ENCODE measurements at regions not wholly inside any gene's neighbourhood (a gene's known extent, or its start where the extent isn't known, plus 50 kb on each side); places are given as distances from the start of the nearest gene placed in this dataset.

DNA sequence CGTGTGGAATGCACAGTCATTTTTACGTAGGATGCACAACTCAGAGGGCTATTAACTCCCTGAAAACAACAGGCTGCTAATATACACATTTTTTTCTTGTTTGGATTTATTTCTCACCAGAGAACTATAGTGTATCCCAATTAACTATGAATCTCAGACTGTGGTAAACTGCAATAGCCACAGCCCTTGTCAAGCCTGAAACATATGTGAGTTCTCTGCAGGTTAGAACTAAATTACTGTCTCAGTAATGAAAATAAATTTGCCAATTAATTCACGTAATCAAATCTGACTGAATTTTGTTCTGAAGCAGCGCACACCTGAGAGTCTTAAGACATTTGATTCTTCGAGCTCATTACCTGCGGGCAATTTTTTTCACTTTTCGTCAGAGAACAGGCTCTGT lies 318.6 kb downstream of the PMP22 start:
- Mint-ChIP-seq H3K4me3 (no peak overlapping the region), H3K27ac (no peak overlapping the region), H3K36me3 (ENCODE audit: low read depth) (no peaks in the 10 kb centered on the region), H3K9me3 (no peaks in the 10 kb centered on the region), H3K27me3 (ENCODE audit: insufficient read depth) (no peaks in the 10 kb centered on the region), H3K4me1 (no peaks in the 10 kb centered on the region)
- no peak for DNase-seq
- TF ChIP-seq, protein P1, sequence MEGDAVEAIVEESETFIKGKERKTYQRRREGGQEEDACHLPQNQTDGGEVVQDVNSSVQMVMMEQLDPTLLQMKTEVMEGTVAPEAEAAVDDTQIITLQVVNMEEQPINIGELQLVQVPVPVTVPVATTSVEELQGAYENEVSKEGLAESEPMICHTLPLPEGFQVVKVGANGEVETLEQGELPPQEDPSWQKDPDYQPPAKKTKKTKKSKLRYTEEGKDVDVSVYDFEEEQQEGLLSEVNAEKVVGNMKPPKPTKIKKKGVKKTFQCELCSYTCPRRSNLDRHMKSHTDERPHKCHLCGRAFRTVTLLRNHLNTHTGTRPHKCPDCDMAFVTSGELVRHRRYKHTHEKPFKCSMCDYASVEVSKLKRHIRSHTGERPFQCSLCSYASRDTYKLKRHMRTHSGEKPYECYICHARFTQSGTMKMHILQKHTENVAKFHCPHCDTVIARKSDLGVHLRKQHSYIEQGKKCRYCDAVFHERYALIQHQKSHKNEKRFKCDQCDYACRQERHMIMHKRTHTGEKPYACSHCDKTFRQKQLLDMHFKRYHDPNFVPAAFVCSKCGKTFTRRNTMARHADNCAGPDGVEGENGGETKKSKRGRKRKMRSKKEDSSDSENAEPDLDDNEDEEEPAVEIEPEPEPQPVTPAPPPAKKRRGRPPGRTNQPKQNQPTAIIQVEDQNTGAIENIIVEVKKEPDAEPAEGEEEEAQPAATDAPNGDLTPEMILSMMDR (conservative IDR thresholded peaks at IDR 0.05), result no peak
- 88 to 92% methylated on average over 6 to 7 of the region's 7 CpGs for WGBS, 2 experiments (ENCODE audit: insufficient coverage in 1 of 2, insufficient read length in 1 of 2)
- no peak overlapping the region for H3K9ac ChIP-seq (ENCODE audit: extremely low read depth, low read length, poor library complexity, severe bottlenecking)
- no peaks in the 10 kb centered on the region for H3K27me3 ChIP-seq (ENCODE audit: control insufficient read depth, insufficient read depth, low read length, poor library complexity, severe bottlenecking)
- H3K9me3 ChIP-seq (ENCODE audit: control insufficient read depth, low read length), result no peaks in the 10 kb centered on the region
- H3K4me3 ChIP-seq (ENCODE audit: low read length), result no peak overlapping the region
- no peak overlapping the region for H3K27ac ChIP-seq (ENCODE audit: low read depth, low read length)
- H3K4me1 ChIP-seq (ENCODE audit: control insufficient read depth, insufficient read depth, low read length), result peaks cover 4% of the 10 kb centered on the region
- no peaks in the 10 kb centered on the region for H3K36me3 ChIP-seq (ENCODE audit: control insufficient read depth, insufficient read depth, low read length)

DNA sequence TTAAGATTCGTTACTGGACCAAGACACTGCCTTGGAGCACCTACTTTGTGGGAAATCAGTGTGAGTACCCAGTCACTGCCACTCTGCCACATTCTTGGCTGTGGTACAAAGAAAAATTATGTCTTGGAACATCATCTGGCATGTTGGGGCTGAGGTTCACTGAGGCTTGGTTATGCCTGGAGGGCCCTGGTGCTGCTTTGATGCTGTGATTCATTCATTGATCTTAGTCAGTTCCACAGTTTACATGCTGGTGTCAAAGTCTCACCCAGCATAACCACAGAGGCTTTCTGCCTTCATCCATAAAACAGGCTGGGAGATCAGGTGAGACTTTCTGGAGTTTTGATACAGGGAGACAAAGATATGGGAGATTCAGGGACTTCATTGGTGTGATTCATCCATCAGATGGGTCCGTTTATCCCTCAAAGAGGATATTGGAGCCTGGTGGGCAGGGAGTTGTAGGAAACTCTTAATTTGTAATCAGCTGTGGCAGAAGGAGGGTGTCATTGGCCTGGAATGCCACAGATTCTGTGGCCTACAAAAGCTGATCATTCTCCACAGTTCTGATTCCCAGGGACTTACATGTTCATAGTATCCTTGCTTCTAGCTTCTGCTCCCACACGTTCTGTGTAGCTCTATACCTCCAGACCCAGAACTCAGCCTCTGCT lies 322.5 kb downstream of the PMP22 start:
- WGBS, 2 experiments (ENCODE audit: insufficient coverage in 1 of 2, insufficient read length in 1 of 2), result 88 to 96% methylated on average over 2 to 3 of the region's 3 CpGs

GRCh38 chr17:14940938-14941265 lies 324.2 kb downstream of the PMP22 start:
- Mint-ChIP-seq H3K27ac (no peak overlapping the region), H3K27me3 (ENCODE audit: insufficient read depth) (no peaks in the 10 kb centered on the region), H3K4me3 (no peak overlapping the region), H3K4me1 (peaks cover 14% of the 10 kb centered on the region), H3K36me3 (ENCODE audit: low read depth) (no peaks in the 10 kb centered on the region), H3K9me3 (no peaks in the 10 kb centered on the region)
- no peak overlapping the region for H3K9ac ChIP-seq (ENCODE audit: extremely low read depth, low read length, poor library complexity, severe bottlenecking)
- TF ChIP-seq, protein P1 (conservative IDR thresholded peaks at IDR 0.05), result no peak
- peaks cover 8% of the 10 kb centered on the region for H3K4me1 ChIP-seq (ENCODE audit: control insufficient read depth, insufficient read depth, low read length)
- no peaks in the 10 kb centered on the region for H3K9me3 ChIP-seq (ENCODE audit: control insufficient read depth, low read length)
- 95 to 100% methylated on average over 2 to 3 of the region's 3 CpGs for WGBS, 2 experiments (ENCODE audit: insufficient coverage in 1 of 2, insufficient read length in 1 of 2)
- H3K4me3 ChIP-seq (ENCODE audit: low read length), result no peak overlapping the region
- H3K27ac ChIP-seq (ENCODE audit: low read depth, low read length), result no peak overlapping the region
- H3K36me3 ChIP-seq (ENCODE audit: control insufficient read depth, insufficient read depth, low read length), result no peaks in the 10 kb centered on the region
- H3K27me3 ChIP-seq (ENCODE audit: control insufficient read depth, insufficient read depth, low read length, poor library complexity, severe bottlenecking), result no peaks in the 10 kb centered on the region
- DNase-seq, result no peak

More for the DNA sequence above, 322.5 kb downstream of the PMP22 start:
- Histone ChIP-seq H3K27ac (ENCODE audit: low read depth, low read length) (no peak overlapping the region), H3K4me1 (ENCODE audit: control insufficient read depth, insufficient read depth, low read length) (peaks cover 8% of the 10 kb centered on the region), H3K4me3 (ENCODE audit: low read length) (no peak overlapping the region), H3K36me3 (ENCODE audit: control insufficient read depth, insufficient read depth, low read length) (no peaks in the 10 kb centered on the region), H3K27me3 (ENCODE audit: control insufficient read depth, insufficient read depth, low read length, poor library complexity, severe bottlenecking) (no peaks in the 10 kb centered on the region), H3K9me3 (ENCODE audit: control insufficient read depth, low read length) (no peaks in the 10 kb centered on the region), H3K9ac (ENCODE audit: extremely low read depth, low read length, poor library complexity, severe bottlenecking) (no peak overlapping the region)
- Mint-ChIP-seq H3K27ac (no peak overlapping the region), H3K9me3 (no peaks in the 10 kb centered on the region), H3K4me1 (peaks cover 11% of the 10 kb centered on the region), H3K27me3 (ENCODE audit: insufficient read depth) (no peaks in the 10 kb centered on the region), H3K36me3 (ENCODE audit: low read depth) (no peaks in the 10 kb centered on the region), H3K4me3 (no peak overlapping the region)
- DNase-seq, result no peak
- TF ChIP-seq, protein P1 (conservative IDR thresholded peaks at IDR 0.05), result no peak
